Spleen (tissue), 11 donors: ENCODE measurements at regions not wholly inside any gene's neighbourhood (a gene's known extent, or its start where the extent isn't known, plus 50 kb on each side); places are given as distances from the start of the nearest gene placed in this dataset.

Experiments
- DNase-seq: peaks from one replicate; pipeline ENCODE4 v3.0.0-alpha.2; 2020
- H3K27ac ChIP-seq, 8 donors: fragments of 200-600 bp; sonication (generic) in 7 of 8; 1 replicate in 4 of 8; 2 replicates in 4 of 8; pipeline versions ENCODE4 v1.5.0 to v1.8.0; 2016 to 2021; ENCODE audit warnings: inconsistent platforms in 4 of 8, mild to moderate bottlenecking in 4 of 8, moderate library complexity in 1 of 8
- H3K27me3 ChIP-seq, 7 donors: fragments of 200-600 bp; sonication (generic) in 6 of 7; replicated peaks in 1 of 7; 1 replicate in 4 of 7; 2 replicates in 3 of 7; pipeline versions ENCODE4 v1.5.0 to v1.8.0; 2016 to 2021; ENCODE audit warnings: inconsistent platforms in 3 of 7, mild to moderate bottlenecking in 1 of 7
- H3K36me3 ChIP-seq, 6 donors: fragments of 200-600 bp; sonication (generic) in 5 of 6; 1 replicate in 4 of 6; 2 replicates in 2 of 6; pipeline versions ENCODE4 v1.5.0 to v1.8.0; 2016 to 2021; ENCODE audit warnings: inconsistent platforms in 2 of 6
- H3K4me1 ChIP-seq, 6 donors: fragments of 200-600 bp; sonication (generic) in 5 of 6; 1 replicate in 3 of 6; 2 replicates in 3 of 6; pipeline versions ENCODE4 v1.5.0 to v1.8.0; 2016 to 2021; ENCODE audit warnings: inconsistent platforms in 3 of 6
- H3K4me3 ChIP-seq, 8 donors: fragments of 200-600 bp; sonication (generic) in 7 of 8; 1 replicate in 4 of 8; 2 replicates in 4 of 8; pipeline versions ENCODE4 v1.5.0 to v1.8.0; 2016 to 2021; ENCODE audit warnings: inconsistent platforms in 4 of 8, mild to moderate bottlenecking in 4 of 8, moderate library complexity in 2 of 8
- H3K9me3 ChIP-seq, 8 donors: fragments of 200-600 bp; sonication (generic) in 7 of 8; 1 replicate in 4 of 8; 2 replicates in 4 of 8; pipeline versions ENCODE4 v1.5.0 to v1.8.0; 2016 to 2021; ENCODE audit warnings: inconsistent platforms in 4 of 8
- POLR2A ChIP-seq, 3 donors: fragments of 450-650 bp; IDR thresholded peaks; one replicate each; pipeline ENCODE4 v1.5.1; 2017; ENCODE audit warnings: antibody characterized with exemption in 3 of 3, mild to moderate bottlenecking in 1 of 3
- POLR2AphosphoS5 ChIP-seq, 3 donors: sonication (generic); formaldehyde crosslinking; IDR thresholded peaks; one replicate each; pipeline ENCODE4 v1.5.1; 2017; ENCODE audit warnings: antibody characterized with exemption in 3 of 3
- WGBS, 5 donors: extraction: QIAGEN DNeasy Blood & Tissue Kit in 3 of 5; methylation state at CpG; one replicate each; pipeline versions ENCODE4 v1.1.5 to v1.1.7; 2013 to 2018; 5-methylcytosine and 5-hydroxymethylcytosine counted together
- intact Hi-C: fragments of 100-400 bp; cut with DNase I; formaldehyde crosslinking; loops from one replicate; pipeline ENCODE4 v1.15.0; 2023; ENCODE audit warnings: low total_unique reads
- TF ChIP-seq, protein P1 (sequence below), 11 experiments: fragments of 200-600 bp in 7 of 11; fragments of 450-650 bp in 4 of 11; sonication (generic) in 4 of 11; IDR thresholded peaks in 8 of 11; conservative IDR thresholded peaks in 3 of 11; 1 replicate in 7 of 11; 2 replicates in 4 of 11; pipeline versions ENCODE4 v1.4.0 to v1.8.0; 2016 to 2021; ENCODE audit warnings: antibody characterized with exemption in 11 of 11, inconsistent platforms in 4 of 11, mild to moderate bottlenecking in 1 of 11
- donor health status: healthy with polysubstance abuse.
- donor health status: DM: no; HTN: no; CAD: no; lungs with moderate emphysema.
- donor health status: DM: no; HTN: no; CAD: no.
- donor health status: Bipolar disorder and iron deficiency.
- donor health status: healthy.
- donor health status: DM: no; HTN: no; CAD: no.
- donor health status: DM: yes; HTN: yes; CAD: no.

DNA sequence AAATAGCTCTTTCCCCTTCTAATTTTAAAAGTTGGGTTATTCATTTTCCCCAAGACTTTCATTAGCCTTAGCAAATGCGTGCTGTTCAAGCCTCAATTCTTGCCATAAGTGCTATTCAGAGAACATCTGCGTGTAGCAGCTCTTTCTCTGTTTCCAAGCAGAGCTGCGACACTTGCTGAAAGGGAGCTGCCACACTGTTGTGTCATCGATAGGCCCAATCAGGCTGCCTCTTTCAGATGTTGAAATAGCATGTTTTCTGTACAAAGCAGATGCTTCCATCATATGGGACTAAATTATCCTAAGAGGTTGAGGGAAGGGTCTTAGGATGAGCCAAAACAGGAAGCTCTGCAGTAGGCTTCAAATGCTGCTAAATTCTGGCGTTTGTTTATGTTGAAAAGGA, 220.9 kb upstream of the CDC14C start:
- no peak overlapping the region for H3K27ac ChIP-seq
- TF ChIP-seq, protein P1, sequence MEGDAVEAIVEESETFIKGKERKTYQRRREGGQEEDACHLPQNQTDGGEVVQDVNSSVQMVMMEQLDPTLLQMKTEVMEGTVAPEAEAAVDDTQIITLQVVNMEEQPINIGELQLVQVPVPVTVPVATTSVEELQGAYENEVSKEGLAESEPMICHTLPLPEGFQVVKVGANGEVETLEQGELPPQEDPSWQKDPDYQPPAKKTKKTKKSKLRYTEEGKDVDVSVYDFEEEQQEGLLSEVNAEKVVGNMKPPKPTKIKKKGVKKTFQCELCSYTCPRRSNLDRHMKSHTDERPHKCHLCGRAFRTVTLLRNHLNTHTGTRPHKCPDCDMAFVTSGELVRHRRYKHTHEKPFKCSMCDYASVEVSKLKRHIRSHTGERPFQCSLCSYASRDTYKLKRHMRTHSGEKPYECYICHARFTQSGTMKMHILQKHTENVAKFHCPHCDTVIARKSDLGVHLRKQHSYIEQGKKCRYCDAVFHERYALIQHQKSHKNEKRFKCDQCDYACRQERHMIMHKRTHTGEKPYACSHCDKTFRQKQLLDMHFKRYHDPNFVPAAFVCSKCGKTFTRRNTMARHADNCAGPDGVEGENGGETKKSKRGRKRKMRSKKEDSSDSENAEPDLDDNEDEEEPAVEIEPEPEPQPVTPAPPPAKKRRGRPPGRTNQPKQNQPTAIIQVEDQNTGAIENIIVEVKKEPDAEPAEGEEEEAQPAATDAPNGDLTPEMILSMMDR (IDR thresholded peaks at IDR 0.05 in 8 of 11, conservative IDR thresholded peaks at IDR 0.05 in 3 of 11), result no peak
- TF ChIP-seq POLR2AphosphoS5 (IDR thresholded peaks at IDR 0.05), result no peak
- intact Hi-C loops, result no loop called here
- no peaks in the 10 kb centered on the region for H3K36me3 ChIP-seq
- no peak overlapping the region for H3K4me3 ChIP-seq
- DNase-seq, result no peak
- H3K9me3 ChIP-seq, result no peaks in the 10 kb centered on the region
- WGBS, 5 donors, result 76 to 84% (median 79%) methylated on average over 5 of the region's 5 CpGs
- H3K4me1 ChIP-seq, result no peaks in the 10 kb centered on the region
- H3K27me3 ChIP-seq, result no peaks in the 10 kb centered on the region

DNA sequence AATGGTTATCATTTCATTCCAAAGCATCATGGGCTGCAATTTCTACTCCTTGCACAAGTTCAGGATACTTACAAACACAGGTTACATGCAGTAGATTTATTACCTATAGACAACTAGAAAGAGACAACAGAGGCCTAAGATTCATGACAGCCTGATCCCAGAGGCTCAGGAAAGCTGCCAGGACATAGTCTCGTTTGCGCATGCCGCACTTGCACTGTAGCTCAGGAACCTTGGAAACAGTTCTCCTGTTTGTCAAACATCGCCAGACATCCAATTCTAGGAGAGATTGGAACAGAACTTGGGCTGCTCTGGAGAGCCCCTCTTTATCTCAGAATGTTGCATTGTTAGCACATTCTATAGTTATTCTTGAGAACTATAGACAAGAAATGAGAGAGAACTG, 216.2 kb upstream of the CDC14C start:
- 76 to 91% (median 84%) methylated on average over 4 of the region's 4 CpGs for WGBS, 5 donors

DNA sequence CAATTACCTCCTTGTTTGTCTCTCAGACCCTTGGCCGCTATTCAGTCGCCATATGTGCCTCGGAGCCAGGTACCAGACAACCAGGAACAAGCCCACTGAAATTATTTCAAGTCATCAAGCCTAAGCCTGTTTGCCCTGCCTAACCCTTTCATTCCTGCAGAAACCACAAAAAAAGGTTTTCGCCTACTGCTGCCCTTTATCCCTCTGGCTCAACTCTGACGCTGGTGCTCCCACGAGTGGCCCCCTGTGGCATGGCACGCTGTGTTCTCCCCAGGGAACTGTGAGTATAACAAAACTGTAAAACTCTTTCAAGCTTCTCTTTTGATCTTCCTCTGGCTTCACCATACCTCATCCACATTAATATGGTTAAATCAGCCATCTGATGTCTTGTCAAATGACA, 215.7 kb upstream of the CDC14C start:
- 48 to 64% (median 55%) methylated on average over 7 of the region's 7 CpGs for WGBS, 5 donors
- Histone ChIP-seq H3K36me3 (no peaks in the 10 kb centered on the region), H3K27me3 (no peaks in the 10 kb centered on the region), H3K9me3 (no peaks in the 10 kb centered on the region), H3K4me1 (no peaks in the 10 kb centered on the region), H3K4me3 (no peak overlapping the region), H3K27ac (no peak overlapping the region)
- DNase-seq, result no peak
- intact Hi-C loops, result no loop called here
- TF ChIP-seq POLR2A (IDR thresholded peaks at IDR 0.05), result no peak
- TF ChIP-seq, protein P1 (IDR thresholded peaks at IDR 0.05 in 8 of 11, conservative IDR thresholded peaks at IDR 0.05 in 3 of 11), result no peak
- TF ChIP-seq POLR2AphosphoS5 (IDR thresholded peaks at IDR 0.05), result no peak

More for the DNA sequence above, 216.2 kb upstream of the CDC14C start:
- DNase-seq, result no peak
- H3K36me3 ChIP-seq, result no peaks in the 10 kb centered on the region
- TF ChIP-seq, protein P1 (IDR thresholded peaks at IDR 0.05 in 8 of 11, conservative IDR thresholded peaks at IDR 0.05 in 3 of 11), result no peak
- TF ChIP-seq POLR2AphosphoS5 (IDR thresholded peaks at IDR 0.05), result no peak
- TF ChIP-seq POLR2A (IDR thresholded peaks at IDR 0.05), result no peak
- no peak overlapping the region for H3K27ac ChIP-seq
- no peaks in the 10 kb centered on the region for H3K4me1 ChIP-seq
- H3K4me3 ChIP-seq, result no peak overlapping the region
- no peaks in the 10 kb centered on the region for H3K9me3 ChIP-seq
- intact Hi-C loops, result no loop called here
- no peaks in the 10 kb centered on the region for H3K27me3 ChIP-seq

DNA sequence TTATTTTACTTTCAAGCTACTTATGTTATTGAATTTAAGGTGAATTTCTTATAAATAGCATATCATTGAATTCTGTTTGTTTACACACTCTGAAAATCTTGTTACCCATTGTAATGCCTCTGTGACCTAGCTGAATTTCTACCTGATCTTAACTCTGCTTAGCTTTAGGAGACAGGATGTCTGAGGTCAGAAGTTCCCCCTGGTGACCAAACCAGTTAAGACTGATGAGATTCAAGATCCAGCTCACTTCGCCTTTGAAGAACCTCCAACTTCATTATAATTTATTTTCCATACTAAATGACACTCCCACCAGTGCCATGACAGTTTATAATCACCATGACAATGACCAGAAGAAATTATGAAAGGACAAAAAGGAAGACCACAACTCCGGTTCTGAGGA, 213.4 kb upstream of the CDC14C start:
- TF ChIP-seq POLR2AphosphoS5 (IDR thresholded peaks at IDR 0.05) (no peak), POLR2A (IDR thresholded peaks at IDR 0.05) (no peak)
- TF ChIP-seq, protein P1 (IDR thresholded peaks at IDR 0.05 in 8 of 11, conservative IDR thresholded peaks at IDR 0.05 in 3 of 11), result no peak
- Histone ChIP-seq H3K9me3 (no peaks in the 10 kb centered on the region), H3K36me3 (no peaks in the 10 kb centered on the region), H3K27me3 (no peaks in the 10 kb centered on the region), H3K4me1 (no peaks in the 10 kb centered on the region), H3K27ac (no peak overlapping the region), H3K4me3 (no peak overlapping the region)
- DNase-seq, result no peak
- WGBS, 5 donors, result 57 to 71% (median 68%) methylated on average over 2 of the region's 2 CpGs
- intact Hi-C loops, result no loop called here
